ENCODE measurements at regions not wholly inside any gene's neighbourhood (a gene's known extent, or its start where the extent isn't known, plus 50 kb on each side); places are given as distances from the start of the nearest gene placed in this dataset.

GRCh38 chr20:39829661-39830060 is 859.4 kb downstream of the MAFB start:
- H3K27ac ChIP-seq (ENCODE audit: insufficient read depth, low read depth, low read length): no peak overlapping the region
- CTCF ChIA-PET: interaction anchor here (1.4 to 1.5 kb wide), 2 partner anchors 9 to 44 kb away, joined by 5 read pairs; no protein-coding TSS in a partner anchor
- intact Hi-C loops (cut with micrococcal nuclease) (no loop called here), dilution Hi-C loops (cut with MboI; ENCODE audit: extremely low pct_ligation_motif_present, low sequenced_read_pairs) (no loop called here)
- peaks cover 4% of the 10 kb centered on the region for H3K4me1 ChIP-seq (ENCODE audit: control insufficient read depth, extremely low read depth, insufficient read depth, low read length)
- H3K9me3 ChIP-seq (replicated peaks; ENCODE audit: control insufficient read depth, insufficient read depth, low read length): no peaks in the 10 kb centered on the region
- no peaks in the 10 kb centered on the region for H3K9me1 ChIP-seq (replicated peaks; ENCODE audit: control insufficient read depth, extremely low read depth, insufficient read depth, low read length)
- no peaks in the 10 kb centered on the region for H3K27me3 ChIP-seq (ENCODE audit: control insufficient read depth in 2 of 2, insufficient read depth in 2 of 2, low read length in 2 of 2)
- no TSS peak for BruUV-seq (replicated peaks)
- POLR2A ChIA-PET: no interaction called here
- no peaks in the 10 kb centered on the region for H4K20me1 ChIP-seq (replicated peaks; ENCODE audit: control insufficient read depth, extremely low read depth, insufficient read depth, low read length)
- no peak overlapping the region for H3K4me3 ChIP-seq (replicated peaks in 1 of 3; ENCODE audit: insufficient read depth in 1 of 3, low read depth in 1 of 3, low read length in 3 of 3)
- TF ChIP-seq CTCF (IDR thresholded peaks at IDR 0.05; ENCODE audit: extremely low read depth in 1 of 2, insufficient read depth in 1 of 2, low read depth in 1 of 2, low read length in 2 of 2) (no peak), FOS (IDR thresholded peaks at IDR 0.05; ENCODE audit: borderline replicate concordance, insufficient read depth, low read length) (no peak), POLR2AphosphoS5 (IDR thresholded peaks at IDR 0.05; ENCODE audit: insufficient read depth, low read depth, low read length) (no peak), EZH2 (IDR thresholded peaks at IDR 0.05; ENCODE audit: borderline replicate concordance, low read depth, low read length, severe bottlenecking) (no peak), MYC (IDR thresholded peaks at IDR 0.05; ENCODE audit: low read depth, low read length) (no peak)
- no peak overlapping the region for H3K9ac ChIP-seq (replicated peaks; ENCODE audit: extremely low read depth, insufficient read depth, low read length)
- no peak overlapping the region for H3K4me2 ChIP-seq (ENCODE audit: insufficient read depth, low read length)
- H3K79me2 ChIP-seq (ENCODE audit: control insufficient read depth, insufficient read depth, low read length): no peaks in the 10 kb centered on the region
- FAIRE-seq: no peak
- DNase-seq (ENCODE audit: low read depth, low spot score): no peak
- no peaks in the 10 kb centered on the region for H3K36me3 ChIP-seq (ENCODE audit: control insufficient read depth in 2 of 2, extremely low read depth in 1 of 2, insufficient read depth in 2 of 2, low read length in 2 of 2)
- no peak overlapping the region for H2AFZ ChIP-seq (ENCODE audit: low read depth, low read length)

- TF ChIP-seq EZH2 (IDR thresholded peaks at IDR 0.05; ENCODE audit: borderline replicate concordance, low read depth, low read length, severe bottlenecking) (no peak), JUN (IDR thresholded peaks at IDR 0.05; ENCODE audit: borderline replicate concordance, insufficient read depth, insufficient read length, low read depth) (no peak), CTCF (IDR thresholded peaks at IDR 0.05; ENCODE audit: extremely low read depth in 1 of 2, insufficient read depth in 1 of 2, low read depth in 1 of 2, low read length in 2 of 2) (peak in 1 of 2 donors; percentile 6), MAX (IDR thresholded peaks at IDR 0.05; ENCODE audit: insufficient read depth, insufficient read length) (no peak)
- dilution Hi-C loops (cut with MboI; ENCODE audit: extremely low pct_ligation_motif_present, low sequenced_read_pairs) (no loop called here), intact Hi-C loops (cut with micrococcal nuclease) (no loop called here)
- no peak for FAIRE-seq
- no peak overlapping the region for H3K4me2 ChIP-seq (ENCODE audit: insufficient read depth, low read length)
- BruUV-seq (replicated peaks): no TSS peak
- H3K9ac ChIP-seq (replicated peaks; ENCODE audit: extremely low read depth, insufficient read depth, low read length): no peak overlapping the region
- H2AFZ ChIP-seq (ENCODE audit: low read depth, low read length): no peak overlapping the region
- H3K27ac ChIP-seq (ENCODE audit: insufficient read depth, low read depth, low read length): no peak overlapping the region
- no peaks in the 10 kb centered on the region for H4K20me1 ChIP-seq (replicated peaks; ENCODE audit: control insufficient read depth, extremely low read depth, insufficient read depth, low read length)
- H3K4me1 ChIP-seq (ENCODE audit: control insufficient read depth, extremely low read depth, insufficient read depth, low read length): peaks cover 4% of the 10 kb centered on the region
- DNase-seq (ENCODE audit: low read depth, low spot score): no peak
- no peak overlapping the region for H3K4me3 ChIP-seq (replicated peaks in 1 of 3; ENCODE audit: insufficient read depth in 1 of 3, low read depth in 1 of 3, low read length in 3 of 3)
- ChIA-PET CTCF (interaction anchor here (1.4 to 1.5 kb wide), 2 partner anchors 9 to 45 kb away, joined by 5 read pairs; no protein-coding TSS in a partner anchor), POLR2A (no interaction called here)
- no peaks in the 10 kb centered on the region for H3K9me1 ChIP-seq (replicated peaks; ENCODE audit: control insufficient read depth, extremely low read depth, insufficient read depth, low read length)
- H3K79me2 ChIP-seq (ENCODE audit: control insufficient read depth, insufficient read depth, low read length): no peaks in the 10 kb centered on the region
- H3K9me3 ChIP-seq (replicated peaks; ENCODE audit: control insufficient read depth, insufficient read depth, low read length): no peaks in the 10 kb centered on the region
- no peaks in the 10 kb centered on the region for H3K27me3 ChIP-seq (ENCODE audit: control insufficient read depth in 2 of 2, insufficient read depth in 2 of 2, low read length in 2 of 2)
- no peaks in the 10 kb centered on the region for H3K36me3 ChIP-seq (ENCODE audit: control insufficient read depth in 2 of 2, extremely low read depth in 1 of 2, insufficient read depth in 2 of 2, low read length in 2 of 2)
These were observed 859.8 kb downstream of the MAFB start for GRCh38 chr20:39829256-39829655.
